Activated naive CD8-positive, alpha-beta T cell treated with anti-CD3 and anti-CD28 coated beads, Interleukin-2, amount 10 ng/mL, durations not matched to agents 7 days and 5 days (primary cell): ENCODE measurements at regions not wholly inside any gene's neighbourhood (a gene's known extent, or its start where the extent isn't known, plus 50 kb on each side); places are given as distances from the start of the nearest gene placed in this dataset. TPM values are rescaled to one million over a fixed set of nuclear protein-coding genes. Genes with fewer than 3 reads are reported as not detected.

ENCODE experiments used
- microRNA-seq: library from miRNA; unstranded; fragments of <30 nt; microRNA quantifications from one replicate; pipeline ENCODE4 v1.2.0, GENCODE V29; 2022

Small RNA genes in the stretch of these regions (microRNA-seq; reads per million reads assigned to microRNA genes)
- gene MIR4302: not detected
